Lower leg skin (tissue), 3 donors: ENCODE measurements at regions not wholly inside any gene's neighbourhood (a gene's known extent, or its start where the extent isn't known, plus 50 kb on each side); places are given as distances from the start of the nearest gene placed in this dataset.

Source experiments
- POLR2A ChIP-seq, 2 donors: fragments of 450-650 bp; IDR thresholded peaks; one replicate each; pipeline ENCODE4 v1.6.1; 2016 to 2017; ENCODE audit warnings: antibody characterized with exemption in 2 of 2, mild to moderate bottlenecking in 1 of 2, moderate library complexity in 1 of 2
- TF ChIP-seq, protein P1 (sequence below), 3 donors: fragments of 450-650 bp; IDR thresholded peaks; one replicate each; pipeline ENCODE4 v1.5.1; 2016; ENCODE audit warnings: antibody characterized with exemption in 3 of 3, mild to moderate bottlenecking in 3 of 3, moderate library complexity in 2 of 3

DNA sequence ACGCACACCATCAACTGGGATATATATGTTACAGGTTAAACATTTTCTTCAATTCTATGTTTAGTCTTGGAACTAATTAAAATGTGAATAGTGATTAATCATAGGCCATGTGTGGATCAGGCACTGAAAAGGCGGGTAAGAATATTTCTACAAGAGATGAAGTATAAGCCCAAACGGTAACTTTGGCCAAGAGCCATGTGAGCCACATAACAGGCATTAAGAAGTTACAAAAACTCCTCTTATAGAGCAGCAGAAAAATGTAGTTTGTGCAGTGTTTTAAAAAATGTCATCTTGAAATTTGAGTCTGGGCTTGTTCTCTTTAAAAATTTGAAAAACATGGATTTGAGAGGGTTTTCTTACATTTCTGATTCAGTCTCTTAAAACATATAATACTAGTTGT, 521.8 kb upstream of the DIPK2B start:
- TF ChIP-seq, protein P1, sequence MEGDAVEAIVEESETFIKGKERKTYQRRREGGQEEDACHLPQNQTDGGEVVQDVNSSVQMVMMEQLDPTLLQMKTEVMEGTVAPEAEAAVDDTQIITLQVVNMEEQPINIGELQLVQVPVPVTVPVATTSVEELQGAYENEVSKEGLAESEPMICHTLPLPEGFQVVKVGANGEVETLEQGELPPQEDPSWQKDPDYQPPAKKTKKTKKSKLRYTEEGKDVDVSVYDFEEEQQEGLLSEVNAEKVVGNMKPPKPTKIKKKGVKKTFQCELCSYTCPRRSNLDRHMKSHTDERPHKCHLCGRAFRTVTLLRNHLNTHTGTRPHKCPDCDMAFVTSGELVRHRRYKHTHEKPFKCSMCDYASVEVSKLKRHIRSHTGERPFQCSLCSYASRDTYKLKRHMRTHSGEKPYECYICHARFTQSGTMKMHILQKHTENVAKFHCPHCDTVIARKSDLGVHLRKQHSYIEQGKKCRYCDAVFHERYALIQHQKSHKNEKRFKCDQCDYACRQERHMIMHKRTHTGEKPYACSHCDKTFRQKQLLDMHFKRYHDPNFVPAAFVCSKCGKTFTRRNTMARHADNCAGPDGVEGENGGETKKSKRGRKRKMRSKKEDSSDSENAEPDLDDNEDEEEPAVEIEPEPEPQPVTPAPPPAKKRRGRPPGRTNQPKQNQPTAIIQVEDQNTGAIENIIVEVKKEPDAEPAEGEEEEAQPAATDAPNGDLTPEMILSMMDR (IDR thresholded peaks at IDR 0.05): no peak
- no peak for TF ChIP-seq POLR2A (IDR thresholded peaks at IDR 0.05)
